H7 (cell line): ENCODE measurements at regions not wholly inside any gene's neighbourhood (a gene's known extent, or its start where the extent isn't known, plus 50 kb on each side); places are given as distances from the start of the nearest gene placed in this dataset.
"Not testable (repeated sequence)": the region's sequence is repeated elsewhere in the genome, so short reads cannot be mapped to it uniquely, and the experiment has no call there.

ENCODE experiments used
- DNase-seq: peaks from one replicate; pipeline ENCODE4 v3.0.0; 2012
- H3K27me3 ChIP-seq: 2 replicates; pipeline ENCODE4 v1.6.0; 2011; ENCODE audit warnings: mild to moderate bottlenecking, low read length; ENCODE audit not compliant: control insufficient read depth, insufficient read depth
- H3K36me3 ChIP-seq: replicated peaks from 2 replicates; pipeline ENCODE4 v1.5.1; 2011; ENCODE audit warnings: low read length; ENCODE audit not compliant: control insufficient read depth, insufficient read depth
- H3K4me3 ChIP-seq: 2 replicates; pipeline ENCODE4 v1.5.1; 2011; ENCODE audit warnings: low read depth, mild to moderate bottlenecking, control low read depth, low read length, moderate library complexity; ENCODE audit not compliant: insufficient read depth

GRCh38 chr1:173347282-173347818, 129.8 kb upstream of the PRDX6 start:
- Histone ChIP-seq H3K36me3 (no peaks in the 10 kb centered on the region), H3K4me3 (no peak overlapping the region), H3K27me3 (no peaks in the 10 kb centered on the region)
- DNase-seq = no peak

- not testable (repeated sequence) for DNase-seq, H3K4me3 ChIP-seq, H3K36me3 ChIP-seq, H3K27me3 ChIP-seq
Measured at GRCh38 chr1:173352635-173353034, 124.5 kb upstream of the PRDX6 start.

- Histone ChIP-seq H3K36me3 (no peaks in the 10 kb centered on the region), H3K27me3 (no peaks in the 10 kb centered on the region), H3K4me3 (no peak overlapping the region)
- DNase-seq = no peak
Measured at GRCh38 chr1:173353350-173353749, 123.8 kb upstream of the PRDX6 start.

- no peak for DNase-seq
- H3K27me3 ChIP-seq = no peaks in the 10 kb centered on the region
- H3K36me3 ChIP-seq = no peaks in the 10 kb centered on the region
- H3K4me3 ChIP-seq = no peak overlapping the region
Measured at GRCh38 chr1:173354937-173355280, 122.2 kb upstream of the PRDX6 start.

GRCh38 chr1:173355281-173356031, 121.7 kb upstream of the PRDX6 start:
- no peak for DNase-seq
- H3K4me3 ChIP-seq = no peak overlapping the region
- no peaks in the 10 kb centered on the region for H3K36me3 ChIP-seq
- no peaks in the 10 kb centered on the region for H3K27me3 ChIP-seq

- DNase-seq = no peak
- Histone ChIP-seq H3K36me3 (no peaks in the 10 kb centered on the region), H3K4me3 (no peak overlapping the region), H3K27me3 (no peaks in the 10 kb centered on the region)
Measured at GRCh38 chr1:173356191-173356762, 120.9 kb upstream of the PRDX6 start.

GRCh38 chr1:173360487-173361063, 116.6 kb upstream of the PRDX6 start:
- Histone ChIP-seq H3K4me3 (no peak overlapping the region), H3K27me3 (no peaks in the 10 kb centered on the region), H3K36me3 (no peaks in the 10 kb centered on the region)
- DNase-seq = no peak

GRCh38 chr1:173362543-173362942, 114.6 kb upstream of the PRDX6 start:
- Histone ChIP-seq H3K27me3 (no peaks in the 10 kb centered on the region), H3K36me3 (no peaks in the 10 kb centered on the region), H3K4me3 (no peak overlapping the region)
- no peak for DNase-seq

- H3K36me3 ChIP-seq = no peaks in the 10 kb centered on the region
- H3K27me3 ChIP-seq = no peaks in the 10 kb centered on the region
- no peak for DNase-seq
- no peak overlapping the region for H3K4me3 ChIP-seq
Measured at GRCh38 chr1:173364827-173365226, 112.3 kb upstream of the PRDX6 start.

GRCh38 chr1:173365341-173365740, 111.8 kb upstream of the PRDX6 start:
- no peak for DNase-seq
- no peak overlapping the region for H3K4me3 ChIP-seq
- H3K36me3 ChIP-seq = no peaks in the 10 kb centered on the region
- no peaks in the 10 kb centered on the region for H3K27me3 ChIP-seq

GRCh38 chr1:173367136-173367535, 110.0 kb upstream of the PRDX6 start:
- H3K36me3 ChIP-seq = no peaks in the 10 kb centered on the region
- H3K4me3 ChIP-seq = no peak overlapping the region
- DNase-seq = no peak
- no peaks in the 10 kb centered on the region for H3K27me3 ChIP-seq

- DNase-seq, H3K27me3 ChIP-seq, H3K4me3 ChIP-seq, H3K36me3 ChIP-seq: not testable (repeated sequence)
Measured at GRCh38 chr1:173370586-173370985, 106.5 kb upstream of the PRDX6 start.

- not testable (repeated sequence) for H3K36me3 ChIP-seq, H3K4me3 ChIP-seq, H3K27me3 ChIP-seq, DNase-seq
Measured at GRCh38 chr1:173376065-173376464, 101.1 kb upstream of the PRDX6 start.

GRCh38 chr1:173377266-173377665, 99.9 kb upstream of the PRDX6 start:
- H3K36me3 ChIP-seq = no peaks in the 10 kb centered on the region

GRCh38 chr1:173383351-173383750, 93.8 kb upstream of the PRDX6 start:
- Histone ChIP-seq H3K27me3 (no peaks in the 10 kb centered on the region), H3K36me3 (no peaks in the 10 kb centered on the region), H3K4me3 (no peak overlapping the region)
- no peak for DNase-seq

More at GRCh38 chr1:173377266-173377665, 99.9 kb upstream of the PRDX6 start:
- Histone ChIP-seq H3K4me3 (no peak overlapping the region), H3K27me3 (no peaks in the 10 kb centered on the region)
- DNase-seq = no peak
